Activated CD8-positive, alpha-beta T cell treated with anti-CD3 and anti-CD28 coated beads for 36 hours (primary cell): ENCODE measurements at regions not wholly inside any gene's neighbourhood (a gene's known extent, or its start where the extent isn't known, plus 50 kb on each side); places are given as distances from the start of the nearest gene placed in this dataset.
"Not testable (repeated sequence)": the region's sequence is repeated elsewhere in the genome, so short reads cannot be mapped to it uniquely, and the experiment has no call there.

ENCODE experiments used
- ATAC-seq: fragments of 200-7000 bp; cut with Tn5 transposase; one replicate; pipeline ENCODE4 v1.10.0; 2021; ENCODE audit warnings: mild to moderate bottlenecking, moderate library complexity
- CTCF ChIA-PET: fragments of 350-600 bp; sonication (Branson Sonifier 250); formaldehyde crosslinking; loops from one replicate; lab custom pipeline; 2021; ENCODE audit warnings: antibody characterized with exemption; lab: Charles Lee
- POLR2A ChIA-PET: fragments of 350-600 bp; sonication (Branson Sonifier 250); formaldehyde crosslinking; loops from one replicate; lab custom pipeline; 2021; ENCODE audit warnings: antibody characterized with exemption; lab: Charles Lee
- DNase-seq: peaks from one replicate; pipeline ENCODE4 v3.0.0-alpha.2; 2020
- H3K27ac Mint-ChIP-seq: one replicate; pipeline ENCODE4 v1.8.0; 2021; ENCODE audit warnings: mild to moderate bottlenecking, mixed read lengths
- H3K27me3 Mint-ChIP-seq: one replicate; pipeline ENCODE4 v1.8.0; 2021; ENCODE audit warnings: mixed read lengths
- H3K36me3 Mint-ChIP-seq: one replicate; pipeline ENCODE4 v1.8.0; 2021; ENCODE audit warnings: low read depth, mixed read lengths
- H3K4me1 Mint-ChIP-seq: one replicate; pipeline ENCODE4 v1.8.0; 2021; ENCODE audit warnings: low read depth, mixed read lengths
- H3K4me3 Mint-ChIP-seq: one replicate; pipeline ENCODE4 v1.8.0; 2021; ENCODE audit warnings: mild to moderate bottlenecking, moderate library complexity, mixed read lengths
- H3K9me3 Mint-ChIP-seq: one replicate; pipeline ENCODE4 v1.8.0; 2021; ENCODE audit warnings: mixed read lengths
- intact Hi-C: fragments of 100-400 bp; cut with micrococcal nuclease; formaldehyde crosslinking; loops from one replicate; pipeline ENCODE4 v1.10.0; 2022
- TF ChIP-seq, protein P1 (sequence below): fragments of 200-600 bp; IDR thresholded peaks from one replicate; pipeline ENCODE4 v1.8.0; 2022; ENCODE audit warnings: antibody characterized with exemption, mild to moderate bottlenecking

DNA sequence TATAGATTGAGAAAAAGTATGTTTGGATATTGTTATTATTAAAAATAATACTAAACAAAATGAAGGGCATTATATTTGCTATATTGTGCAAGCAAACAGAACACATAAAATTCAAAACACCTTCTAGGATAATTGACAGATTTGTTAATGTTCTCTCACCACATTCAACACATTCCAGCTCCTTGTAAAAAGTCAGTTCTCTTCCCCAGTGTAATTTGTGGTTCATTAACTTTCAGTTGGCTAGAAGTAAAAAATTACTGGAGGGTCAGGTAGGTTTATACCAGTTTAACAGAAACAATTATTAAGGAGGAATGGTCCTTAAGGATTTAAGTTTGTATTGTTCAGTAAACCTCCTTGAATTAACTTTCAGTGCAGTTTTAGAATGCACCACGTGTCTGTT is 1235.3 kb upstream of the ADGRL2 start:
- ChIA-PET POLR2A (no interaction called here), CTCF (no interaction called here)
- Mint-ChIP-seq H3K4me3 (no peak overlapping the region), H3K36me3 (no peaks in the 10 kb centered on the region), H3K27ac (no peak overlapping the region), H3K27me3 (no peaks in the 10 kb centered on the region), H3K4me1 (no peaks in the 10 kb centered on the region), H3K9me3 (peaks cover 4% of the 10 kb centered on the region)
- intact Hi-C loops = no loop called here
- ATAC-seq (no peak), DNase-seq (no peak)
- TF ChIP-seq, protein P1, sequence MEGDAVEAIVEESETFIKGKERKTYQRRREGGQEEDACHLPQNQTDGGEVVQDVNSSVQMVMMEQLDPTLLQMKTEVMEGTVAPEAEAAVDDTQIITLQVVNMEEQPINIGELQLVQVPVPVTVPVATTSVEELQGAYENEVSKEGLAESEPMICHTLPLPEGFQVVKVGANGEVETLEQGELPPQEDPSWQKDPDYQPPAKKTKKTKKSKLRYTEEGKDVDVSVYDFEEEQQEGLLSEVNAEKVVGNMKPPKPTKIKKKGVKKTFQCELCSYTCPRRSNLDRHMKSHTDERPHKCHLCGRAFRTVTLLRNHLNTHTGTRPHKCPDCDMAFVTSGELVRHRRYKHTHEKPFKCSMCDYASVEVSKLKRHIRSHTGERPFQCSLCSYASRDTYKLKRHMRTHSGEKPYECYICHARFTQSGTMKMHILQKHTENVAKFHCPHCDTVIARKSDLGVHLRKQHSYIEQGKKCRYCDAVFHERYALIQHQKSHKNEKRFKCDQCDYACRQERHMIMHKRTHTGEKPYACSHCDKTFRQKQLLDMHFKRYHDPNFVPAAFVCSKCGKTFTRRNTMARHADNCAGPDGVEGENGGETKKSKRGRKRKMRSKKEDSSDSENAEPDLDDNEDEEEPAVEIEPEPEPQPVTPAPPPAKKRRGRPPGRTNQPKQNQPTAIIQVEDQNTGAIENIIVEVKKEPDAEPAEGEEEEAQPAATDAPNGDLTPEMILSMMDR = no peak

DNA sequence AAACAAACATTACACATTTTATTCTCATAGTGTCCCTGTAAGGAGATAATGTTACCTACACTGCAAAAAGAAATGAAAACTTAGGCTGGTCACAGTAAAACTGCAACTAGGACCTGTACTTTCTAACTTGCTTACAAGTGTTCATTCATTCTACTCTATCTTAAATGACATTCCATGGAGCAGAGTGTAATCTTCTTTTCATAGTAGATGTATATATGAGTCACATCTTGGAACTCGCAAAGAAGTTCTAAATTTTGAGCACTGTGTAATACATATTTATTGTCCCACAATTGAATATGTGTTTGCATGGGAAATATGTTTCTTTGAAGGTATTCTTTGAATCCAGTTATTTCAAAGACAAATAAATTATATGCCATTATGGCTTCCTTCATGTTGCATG is 1258.5 kb upstream of the ADGRL2 start:
- Mint-ChIP-seq H3K36me3 (no peaks in the 10 kb centered on the region), H3K9me3 (peaks cover 6% of the 10 kb centered on the region), H3K4me1 (no peaks in the 10 kb centered on the region), H3K27ac (no peak overlapping the region), H3K27me3 (no peaks in the 10 kb centered on the region), H3K4me3 (no peak overlapping the region)
- DNase-seq (no peak), ATAC-seq (no peak)
- TF ChIP-seq, protein P1 = no peak
- intact Hi-C loops = no loop called here
- ChIA-PET CTCF (no interaction called here), POLR2A (no interaction called here)

DNA sequence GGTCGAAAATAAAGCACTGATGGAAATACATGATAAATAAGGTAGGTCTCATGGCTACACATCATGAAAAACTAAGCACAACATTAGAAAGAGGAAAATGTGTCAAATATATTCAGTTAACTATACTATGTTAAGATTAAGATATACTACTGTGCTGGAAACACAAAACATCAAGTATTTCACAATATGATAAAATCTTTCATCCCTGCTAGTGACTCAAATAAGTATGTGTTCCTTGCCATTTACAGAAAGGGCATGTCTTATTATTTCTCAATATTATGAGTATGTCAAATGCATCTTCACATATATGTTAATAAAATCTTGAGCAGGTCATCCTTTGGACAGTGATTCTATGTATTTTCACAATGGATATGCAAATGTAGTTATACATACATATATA is 1260.1 kb upstream of the ADGRL2 start:
- Mint-ChIP-seq H3K9me3 (peaks cover 5% of the 10 kb centered on the region), H3K27me3 (no peaks in the 10 kb centered on the region), H3K4me1 (no peaks in the 10 kb centered on the region), H3K4me3 (no peak overlapping the region), H3K36me3 (no peaks in the 10 kb centered on the region), H3K27ac (no peak overlapping the region)
- DNase-seq = no peak
- ChIA-PET POLR2A (no interaction called here), CTCF (no interaction called here)
- intact Hi-C loops = no loop called here
- TF ChIP-seq, protein P1 = no peak
- no peak for ATAC-seq

DNA sequence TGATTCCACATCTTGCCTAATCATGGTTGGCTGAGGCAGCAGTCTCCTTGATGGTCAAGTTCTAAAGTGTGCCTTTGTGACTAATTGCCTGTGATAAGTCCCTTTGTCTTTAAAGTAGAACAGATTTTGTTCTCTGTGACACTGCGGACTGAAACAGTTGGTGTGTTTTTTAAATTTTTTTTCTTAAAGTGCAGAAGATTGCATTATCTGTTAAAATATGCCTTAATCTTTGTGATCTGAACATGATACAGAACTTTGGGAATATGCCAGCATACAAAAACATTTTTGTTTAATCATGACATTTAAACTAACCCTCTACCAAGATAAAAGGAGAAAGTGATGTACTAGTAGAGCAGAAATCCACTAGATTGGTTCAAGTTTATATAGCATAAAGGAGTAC is 1260.6 kb upstream of the ADGRL2 start:
- intact Hi-C loops = no loop called here
- CTCF ChIA-PET = no interaction called here

DNA sequence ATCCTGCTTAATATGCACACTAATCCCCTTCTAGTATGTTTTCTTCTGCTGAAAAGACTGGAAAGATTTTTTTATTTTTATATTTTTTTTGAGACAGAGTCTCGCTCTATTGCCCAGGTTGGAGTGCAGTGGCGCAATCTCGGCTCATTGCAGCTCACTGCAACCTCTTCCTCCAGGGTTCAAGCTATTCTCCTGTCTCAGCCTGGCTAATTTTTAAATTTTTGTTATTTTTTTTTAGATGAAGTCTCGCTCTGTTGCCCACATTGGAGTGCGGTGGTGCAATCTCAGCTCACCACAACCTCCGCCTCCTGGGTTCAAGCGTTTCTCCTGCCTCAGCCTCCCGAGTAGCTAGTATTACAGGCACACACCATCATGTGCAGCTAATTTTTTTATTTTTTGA is 1261.4 kb upstream of the ADGRL2 start:
- H3K27me3 Mint-ChIP-seq, intact Hi-C loops, POLR2A ChIA-PET, ATAC-seq, CTCF ChIA-PET, H3K27ac Mint-ChIP-seq, H3K36me3 Mint-ChIP-seq, DNase-seq, H3K9me3 Mint-ChIP-seq, H3K4me3 Mint-ChIP-seq, H3K4me1 Mint-ChIP-seq: not testable (repeated sequence)

More for the DNA sequence above, 1260.6 kb upstream of the ADGRL2 start:
- TF ChIP-seq, protein P1 = no peak
- H3K9me3 Mint-ChIP-seq = peaks cover 4% of the 10 kb centered on the region
- no peak for DNase-seq
- ATAC-seq = no peak
- no peaks in the 10 kb centered on the region for H3K27me3 Mint-ChIP-seq
- H3K4me1 Mint-ChIP-seq = no peaks in the 10 kb centered on the region
- POLR2A ChIA-PET = no interaction called here
- H3K4me3 Mint-ChIP-seq = no peak overlapping the region
- no peak overlapping the region for H3K27ac Mint-ChIP-seq
- no peaks in the 10 kb centered on the region for H3K36me3 Mint-ChIP-seq

DNA sequence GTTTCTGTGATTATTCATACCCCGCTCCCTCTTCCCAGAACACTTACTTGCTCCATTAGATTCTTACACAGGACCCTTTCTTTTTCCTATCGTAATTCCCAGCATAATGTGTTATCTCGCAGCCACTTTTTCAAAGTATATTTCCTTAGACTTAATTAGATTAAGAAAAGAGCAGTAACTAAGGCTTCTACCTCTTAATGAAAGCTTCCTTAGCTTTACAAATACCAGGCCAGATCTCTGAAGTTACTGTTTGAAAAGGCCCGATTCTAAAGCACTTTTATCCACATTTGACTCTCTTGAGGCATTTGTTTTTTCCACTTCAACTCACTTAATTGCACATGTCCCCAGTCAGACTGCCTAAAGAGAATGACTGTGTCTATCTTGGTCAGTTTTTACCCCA is 1264.3 kb upstream of the ADGRL2 start:
- Mint-ChIP-seq H3K27ac (no peak overlapping the region), H3K27me3 (no peaks in the 10 kb centered on the region), H3K4me3 (no peak overlapping the region), H3K4me1 (no peaks in the 10 kb centered on the region), H3K36me3 (no peaks in the 10 kb centered on the region), H3K9me3 (peaks cover 3% of the 10 kb centered on the region)
- intact Hi-C loops = no loop called here
- TF ChIP-seq, protein P1 = no peak
- ATAC-seq = no peak
- ChIA-PET POLR2A (no interaction called here), CTCF (no interaction called here)
- DNase-seq = no peak
